GM12873 (cell line): ENCODE measurements at regions not wholly inside any gene's neighbourhood (a gene's known extent, or its start where the extent isn't known, plus 50 kb on each side); places are given as distances from the start of the nearest gene placed in this dataset.

Experiments used
- CTCF ChIP-seq: IDR thresholded peaks from 2 replicates; pipeline ENCODE4 v1.5.1; 2012; ENCODE audit warnings: low read depth, mild to moderate bottlenecking, moderate library complexity, low read length, control low read depth; ENCODE audit not compliant: insufficient read depth; ENCODE audit errors: missing control alignments

- no peak for TF ChIP-seq CTCF
Observed at GRCh38 chr4:10240691-10241090, 124.1 kb upstream of the WDR1 start.

DNA sequence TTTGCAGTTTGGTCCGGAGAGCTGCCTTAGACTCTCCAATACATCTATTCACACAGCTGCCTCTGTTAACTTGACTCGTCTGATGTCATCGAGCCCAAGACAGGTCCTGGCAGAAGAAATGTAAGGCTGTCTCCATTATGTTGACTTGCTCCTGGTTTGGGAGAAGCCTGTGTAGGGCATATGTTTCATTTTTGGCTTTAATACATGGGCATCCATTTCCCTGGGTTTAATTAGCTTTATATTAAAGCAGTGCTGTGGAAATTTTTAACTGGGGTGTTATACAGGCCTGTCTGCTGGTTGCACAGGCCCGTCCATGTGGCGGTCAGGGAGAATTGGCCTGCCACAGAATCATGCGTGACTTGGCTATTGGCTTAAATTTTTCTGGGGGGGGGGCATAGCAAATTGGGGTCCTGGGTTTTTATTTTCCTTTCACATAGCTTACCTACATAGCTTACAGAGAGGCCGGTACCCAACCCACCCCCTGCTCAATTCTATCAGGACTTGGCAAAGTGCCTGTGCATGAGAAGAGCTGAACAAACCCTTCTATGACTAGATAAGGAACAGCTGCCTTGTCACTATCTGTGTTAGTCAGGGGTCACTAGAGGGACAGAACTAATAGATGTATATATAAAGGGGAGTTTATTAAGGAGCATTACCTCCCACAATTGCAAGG, 123.5 kb upstream of the WDR1 start:
- no peak for TF ChIP-seq CTCF

DNA sequence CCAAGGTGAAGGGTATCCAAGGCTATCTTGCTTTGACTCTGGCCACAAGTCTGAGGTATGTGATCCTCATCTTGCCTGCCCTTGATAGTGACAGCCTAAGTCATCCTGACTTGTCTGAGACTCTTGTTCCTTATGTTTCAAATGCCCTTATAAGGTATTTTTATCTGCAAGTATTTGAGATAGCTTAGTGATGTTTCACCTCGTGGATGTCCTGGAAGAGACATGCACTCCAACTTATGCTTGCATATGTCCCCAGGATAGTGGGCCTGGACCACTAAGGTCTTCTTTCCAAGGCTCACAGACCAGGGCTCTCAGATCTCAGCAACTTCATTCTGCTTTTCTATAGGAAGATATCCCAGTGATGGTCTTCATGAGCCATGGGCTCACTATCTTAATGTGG, 120.5 kb upstream of the WDR1 start:
- no peak for TF ChIP-seq CTCF

- TF ChIP-seq CTCF: no peak
Observed at GRCh38 chr4:10232114-10232513, 115.5 kb upstream of the WDR1 start.

GRCh38 chr4:10226756-10227155, 110.2 kb upstream of the WDR1 start:
- no peak for TF ChIP-seq CTCF

DNA sequence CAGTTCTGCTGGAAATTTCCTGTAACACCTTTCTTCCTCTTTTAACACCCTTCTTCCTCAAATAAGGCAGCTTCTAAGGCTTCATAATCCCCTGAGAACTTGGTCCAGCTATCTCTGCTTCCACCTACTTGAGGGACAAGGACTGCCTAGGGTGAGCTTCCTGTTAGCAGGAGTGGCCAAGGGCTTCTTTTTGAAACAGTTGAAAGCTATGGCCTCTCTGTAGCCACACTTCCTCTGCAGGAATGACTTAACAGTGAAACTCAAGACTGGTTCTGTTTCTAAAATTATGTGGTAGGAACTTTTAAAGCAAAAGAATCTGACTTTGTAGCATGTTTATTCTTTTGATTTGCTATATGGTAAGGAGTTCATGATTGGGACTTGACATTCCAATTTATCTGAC, 108.5 kb upstream of the WDR1 start:
- no peak for TF ChIP-seq CTCF

GRCh38 chr4:10223782-10224181, 107.2 kb upstream of the WDR1 start:
- TF ChIP-seq CTCF: no peak
